GM23248 (cell line): ENCODE measurements at regions not wholly inside any gene's neighbourhood (a gene's known extent, or its start where the extent isn't known, plus 50 kb on each side); places are given as distances from the start of the nearest gene placed in this dataset.

Source experiments
- EZH2 ChIP-seq: fragments of 200-600 bp; sonication (generic); IDR thresholded peaks from 2 replicates; pipeline ENCODE4 v1.6.1; 2018; ENCODE audit warnings: antibody characterized with exemption, mild to moderate bottlenecking; ENCODE audit not compliant: insufficient read depth, poor library complexity, severe bottlenecking
- EZH2phosphoT487 ChIP-seq: fragments of 200-600 bp; sonication (generic); IDR thresholded peaks from 2 replicates; pipeline ENCODE4 v1.6.1; 2018; ENCODE audit warnings: antibody characterized with exemption, moderate library complexity, mild to moderate bottlenecking, low read depth; ENCODE audit not compliant: insufficient read depth

GRCh38 chr13:108083056-108083455 is 132.3 kb downstream of the LIG4 start:
- TF ChIP-seq EZH2 (no peak), EZH2phosphoT487 (no peak)
